GM12878 (cell line): ENCODE measurements at regions not wholly inside any gene's neighbourhood (a gene's known extent, or its start where the extent isn't known, plus 50 kb on each side); places are given as distances from the start of the nearest gene placed in this dataset.

Experiments
- CHD1 ChIP-seq: IDR thresholded peaks from 2 replicates; pipeline ENCODE4 v1.6.1; 2012; ENCODE audit warnings: low read depth, low read length, improper control_type of control experiment
- CTCF ChIP-seq, 3 experiments: IDR thresholded peaks in 2 of 3; conservative IDR thresholded peaks in 1 of 3; 2 replicates each; pipeline ENCODE4 v1.5.1; 2011; ENCODE audit warnings: low read depth in 3 of 3, low read length in 3 of 3, mild to moderate bottlenecking in 3 of 3, control low read depth in 2 of 3, moderate library complexity in 2 of 3, inconsistent platforms in 1 of 3, mixed read lengths in 1 of 3; ENCODE audit not compliant: control insufficient read depth in 2 of 3, insufficient read depth in 1 of 3; ENCODE audit errors: extremely low read depth in 1 of 3
- EGR1 ChIP-seq, 2 experiments: IDR thresholded peaks; 1 replicate in 1 of 2; 2 replicates in 1 of 2; pipeline ENCODE4 v1.6.1; 2011 to 2012; ENCODE audit warnings: low read depth in 2 of 2, low read length in 2 of 2, borderline replicate concordance in 1 of 2, mild to moderate bottlenecking in 1 of 2, moderate library complexity in 1 of 2
- ELK1 ChIP-seq: IDR thresholded peaks from 2 replicates; pipeline ENCODE4 v1.6.1; 2012; ENCODE audit warnings: low read depth, low read length, improper control_type of control experiment
- EP300 ChIP-seq, 2 experiments: fragments of 150-350 bp in 1 of 2; IDR thresholded peaks; 2 replicates each; pipeline ENCODE4 v1.6.1; 2011 to 2012; ENCODE audit warnings: low read depth in 2 of 2, low read length in 2 of 2, borderline replicate concordance in 1 of 2, improper control_type of control experiment in 1 of 2, inconsistent platforms in 1 of 2; ENCODE audit not compliant: control insufficient read depth in 1 of 2
- MYC ChIP-seq: IDR thresholded peaks from 2 replicates; pipeline ENCODE4 v1.6.1; 2011; ENCODE audit warnings: mild to moderate bottlenecking, low read length, moderate library complexity, inconsistent platforms; ENCODE audit not compliant: insufficient read depth, insufficient replicate concordance, insufficient read length, severe bottlenecking
- NR2C2 ChIP-seq: IDR thresholded peaks from 2 replicates; pipeline ENCODE4 v1.6.1; 2011; ENCODE audit warnings: borderline replicate concordance, low read depth; ENCODE audit not compliant: control insufficient read depth, insufficient read length
- POU2F2 ChIP-seq: IDR thresholded peaks from 3 replicates; pipeline ENCODE4 v1.6.1; 2011; ENCODE audit warnings: low read depth, mild to moderate bottlenecking, low read length, borderline replicate concordance
- RAD21 ChIP-seq: IDR thresholded peaks from 2 replicates; pipeline ENCODE4 v1.6.1; 2011; ENCODE audit warnings: mild to moderate bottlenecking, low read depth, low read length, moderate library complexity; ENCODE audit not compliant: insufficient read depth
- SP1 ChIP-seq: IDR thresholded peaks from one replicate; pipeline ENCODE4 v1.6.1; 2011; ENCODE audit warnings: low read depth, low read length
- SREBF2 ChIP-seq: IDR thresholded peaks from 2 replicates; pipeline ENCODE4 v1.6.1; 2012; ENCODE audit warnings: mild to moderate bottlenecking, low read length
- ZBTB11 ChIP-seq: fragments of 450-650 bp; formaldehyde crosslinking; IDR thresholded peaks from 2 replicates; pipeline ENCODE4 v1.5.0; 2022; ENCODE audit warnings: mild to moderate bottlenecking, missing genetic modification characterization

GRCh38 chr6:22766979-22767378, 197.6 kb downstream of the HDGFL1 start:
- TF ChIP-seq CHD1 (no peak), MYC (no peak), CTCF (IDR thresholded peaks at IDR 0.05 in 2 of 3, conservative IDR thresholded peaks at IDR 0.05 in 1 of 3; ENCODE audit: control insufficient read depth in 2 of 3, extremely low read depth in 1 of 3, insufficient read depth in 1 of 3, low read depth in 3 of 3, low read length in 3 of 3) (no peak), SP1 (no peak), RAD21 (no peak), SREBF2 (no peak), ELK1 (no peak), EGR1 (IDR thresholded peaks at IDR 0.05; ENCODE audit: borderline replicate concordance in 1 of 2, low read depth in 2 of 2, low read length in 2 of 2) (no peak), POU2F2 (no peak), EP300 (IDR thresholded peaks at IDR 0.05; ENCODE audit: borderline replicate concordance in 1 of 2, control insufficient read depth in 1 of 2, low read depth in 2 of 2, low read length in 2 of 2) (no peak), NR2C2 (no peak), ZBTB11 (CRISPR knock-in tag) (no peak)
